Activated naive CD4-positive, alpha-beta T cell treated with anti-CD3 and anti-CD28 coated beads, Interleukin-2, amount 50 U/mL, for 24 hours (primary cell): ENCODE measurements at regions not wholly inside any gene's neighbourhood (a gene's known extent, or its start where the extent isn't known, plus 50 kb on each side); places are given as distances from the start of the nearest gene placed in this dataset.

Experiments
- H3K27ac Mint-ChIP-seq: one replicate; pipeline ENCODE4 v1.8.0; 2021; ENCODE audit warnings: mild to moderate bottlenecking, mixed read lengths
- H3K27me3 Mint-ChIP-seq: one replicate; pipeline ENCODE4 v1.8.0; 2021; ENCODE audit warnings: mixed read lengths
- H3K36me3 Mint-ChIP-seq: one replicate; pipeline ENCODE4 v1.8.0; 2021; ENCODE audit warnings: mixed read lengths
- H3K4me1 Mint-ChIP-seq: one replicate; pipeline ENCODE4 v1.8.0; 2021; ENCODE audit warnings: mixed read lengths
- H3K4me3 Mint-ChIP-seq: one replicate; pipeline ENCODE4 v1.8.0; 2021; ENCODE audit warnings: mild to moderate bottlenecking, mixed read lengths
- H3K9me3 Mint-ChIP-seq: one replicate; pipeline ENCODE4 v1.8.0; 2021; ENCODE audit warnings: mixed read lengths

DNA sequence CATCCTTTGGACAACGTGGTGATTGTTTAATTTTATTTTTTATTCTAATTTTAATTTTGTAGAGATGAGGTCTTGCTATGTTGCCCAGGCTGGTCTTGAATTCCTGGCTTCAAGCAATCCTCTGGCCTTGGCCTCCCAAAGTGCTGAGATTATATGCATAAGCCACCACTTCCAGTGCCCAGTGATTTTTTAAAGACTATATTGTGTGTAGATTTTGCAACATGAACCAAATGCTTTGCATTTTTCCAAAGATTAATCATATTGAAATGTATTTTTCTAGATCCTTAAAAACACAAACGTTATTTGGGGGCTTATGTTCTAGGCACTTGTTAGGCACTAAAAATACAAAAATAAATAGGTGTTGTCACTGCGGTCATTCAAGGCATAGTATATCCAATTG is 117.6 kb upstream of the CCN2 start:
- no peak overlapping the region for H3K4me3 Mint-ChIP-seq
- H3K4me1 Mint-ChIP-seq, result no peaks in the 10 kb centered on the region
- no peaks in the 10 kb centered on the region for H3K27me3 Mint-ChIP-seq
- H3K9me3 Mint-ChIP-seq, result no peaks in the 10 kb centered on the region
- H3K27ac Mint-ChIP-seq, result no peak overlapping the region
- no peaks in the 10 kb centered on the region for H3K36me3 Mint-ChIP-seq

DNA sequence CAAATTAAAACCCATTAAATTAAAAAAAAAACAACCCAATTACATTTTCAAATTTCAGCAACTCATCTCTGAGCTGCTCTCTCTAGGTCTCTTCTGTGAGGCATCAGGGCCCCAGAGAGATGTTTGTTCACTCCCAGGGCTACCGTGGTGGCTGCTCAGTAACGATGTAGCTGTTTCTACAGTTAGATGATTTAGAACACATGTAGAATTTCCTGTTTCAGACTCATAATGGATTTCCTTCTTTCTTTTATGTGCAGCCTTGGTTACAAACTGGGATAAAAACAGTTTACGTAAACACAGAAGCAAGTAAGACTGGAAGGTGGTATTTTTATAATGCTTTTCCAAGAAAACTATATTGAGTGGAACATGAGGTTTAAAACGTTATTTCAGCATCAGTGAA is 116.1 kb upstream of the CCN2 start:
- Mint-ChIP-seq H3K27ac (no peak overlapping the region), H3K36me3 (no peaks in the 10 kb centered on the region), H3K27me3 (no peaks in the 10 kb centered on the region), H3K4me1 (no peaks in the 10 kb centered on the region), H3K4me3 (no peak overlapping the region), H3K9me3 (no peaks in the 10 kb centered on the region)

DNA sequence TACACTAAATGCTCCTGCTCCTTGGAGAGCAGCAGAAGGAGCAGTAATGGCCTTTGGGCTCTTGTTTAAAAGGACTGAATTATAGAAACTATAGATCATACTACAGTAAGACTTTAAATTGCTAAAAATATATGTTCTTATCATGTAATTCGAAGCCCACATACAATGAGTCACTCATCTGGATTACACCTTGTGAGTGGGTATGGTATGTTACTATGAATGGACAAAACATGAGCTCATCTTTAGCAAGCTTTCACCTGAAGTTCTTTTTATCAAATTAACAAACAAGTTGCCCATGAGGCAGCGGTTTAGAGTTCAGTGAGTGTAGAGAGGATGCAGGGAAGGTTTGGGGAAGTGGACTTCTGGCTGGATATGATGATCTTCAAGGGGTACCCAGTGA is 114.4 kb upstream of the CCN2 start:
- Mint-ChIP-seq H3K36me3 (no peaks in the 10 kb centered on the region), H3K4me1 (no peaks in the 10 kb centered on the region), H3K27me3 (no peaks in the 10 kb centered on the region), H3K9me3 (no peaks in the 10 kb centered on the region), H3K27ac (no peak overlapping the region), H3K4me3 (no peak overlapping the region)

DNA sequence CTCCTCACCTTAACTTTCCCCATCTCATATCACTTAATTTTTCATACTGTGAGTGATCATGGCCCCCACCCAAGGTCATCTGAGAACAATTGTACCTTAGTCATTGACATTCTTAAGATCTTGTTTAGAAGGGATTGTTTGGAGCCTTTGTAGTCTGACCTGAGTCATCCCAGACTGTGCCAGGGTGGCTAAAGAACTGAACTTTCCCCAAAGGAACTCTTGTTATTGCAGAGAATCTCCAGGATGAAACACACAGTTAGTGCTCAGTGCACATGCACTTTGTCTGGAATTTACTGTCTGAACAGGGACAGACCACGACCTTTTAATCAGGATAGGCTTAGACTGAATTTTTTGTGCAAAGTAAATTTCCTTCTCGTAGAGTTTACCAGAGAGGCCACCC is 112.6 kb upstream of the CCN2 start:
- H3K9me3 Mint-ChIP-seq, result no peaks in the 10 kb centered on the region
- H3K4me1 Mint-ChIP-seq, result no peaks in the 10 kb centered on the region
- H3K27me3 Mint-ChIP-seq, result no peaks in the 10 kb centered on the region
- no peak overlapping the region for H3K4me3 Mint-ChIP-seq
- H3K36me3 Mint-ChIP-seq, result no peaks in the 10 kb centered on the region
- H3K27ac Mint-ChIP-seq, result no peak overlapping the region

DNA sequence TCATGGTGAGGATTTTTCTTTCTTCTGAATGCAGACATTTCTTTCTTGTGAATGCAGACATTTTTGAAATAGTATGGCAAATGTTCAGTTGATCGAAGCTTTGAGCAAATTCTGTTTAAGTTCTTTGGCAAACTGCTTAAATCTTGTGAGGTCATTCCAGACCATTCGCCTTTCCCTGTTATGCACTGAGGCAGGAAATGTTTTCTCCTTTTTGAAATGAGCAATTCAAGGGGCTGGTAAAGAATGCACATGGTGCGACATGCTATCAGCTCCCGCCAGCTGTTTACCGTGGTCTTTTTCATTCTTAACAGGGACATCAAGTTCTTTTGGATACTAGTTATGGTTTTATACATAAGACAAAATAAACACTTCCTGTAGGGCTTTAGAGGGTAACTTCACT is 112.0 kb upstream of the CCN2 start:
- Mint-ChIP-seq H3K27me3 (no peaks in the 10 kb centered on the region), H3K4me1 (no peaks in the 10 kb centered on the region), H3K27ac (no peak overlapping the region), H3K9me3 (no peaks in the 10 kb centered on the region), H3K4me3 (no peak overlapping the region), H3K36me3 (no peaks in the 10 kb centered on the region)

DNA sequence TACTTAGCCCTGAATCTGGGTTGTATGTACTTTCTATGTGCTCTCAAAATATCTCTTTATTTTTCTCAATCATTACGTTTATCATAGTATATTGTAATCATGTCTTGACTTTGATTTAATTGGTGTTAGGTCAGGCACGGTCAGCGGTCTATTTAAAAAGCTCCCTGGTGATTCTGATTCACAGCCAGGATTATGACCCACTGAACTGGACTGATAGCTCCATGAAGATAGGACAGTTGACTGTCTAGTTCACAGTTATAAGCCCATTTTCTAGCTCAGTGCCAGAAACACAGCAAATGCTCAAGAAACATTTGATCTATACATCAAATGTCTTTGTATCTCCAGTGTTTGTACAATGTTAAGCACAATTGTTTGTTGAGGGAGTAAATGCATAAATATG is 111.5 kb upstream of the CCN2 start:
- H3K4me3 Mint-ChIP-seq, result no peak overlapping the region
- no peak overlapping the region for H3K27ac Mint-ChIP-seq
- no peaks in the 10 kb centered on the region for H3K27me3 Mint-ChIP-seq
- H3K9me3 Mint-ChIP-seq, result no peaks in the 10 kb centered on the region
- H3K4me1 Mint-ChIP-seq, result no peaks in the 10 kb centered on the region
- H3K36me3 Mint-ChIP-seq, result no peaks in the 10 kb centered on the region

DNA sequence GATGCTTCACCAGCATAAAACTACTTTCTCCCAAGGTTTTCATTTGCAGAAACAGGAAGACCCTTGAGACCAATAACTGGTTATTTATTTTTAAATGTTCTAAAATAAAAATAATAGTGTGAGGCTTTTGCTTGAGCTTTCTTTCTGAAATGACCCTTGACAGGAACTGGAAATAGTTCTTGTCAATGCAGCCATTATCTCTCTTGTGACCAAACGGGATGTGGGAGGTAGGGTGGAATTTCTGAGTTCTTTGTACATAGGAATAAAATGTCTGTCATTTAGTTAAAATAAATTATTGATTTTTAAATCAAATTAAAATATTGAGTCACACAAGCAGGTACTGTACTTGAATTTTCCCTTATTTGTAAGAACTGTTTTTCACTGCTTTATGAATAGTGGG is 110.2 kb upstream of the CCN2 start:
- Mint-ChIP-seq H3K36me3 (no peaks in the 10 kb centered on the region), H3K9me3 (peaks cover 9% of the 10 kb centered on the region), H3K4me3 (no peak overlapping the region), H3K4me1 (no peaks in the 10 kb centered on the region), H3K27ac (no peak overlapping the region), H3K27me3 (no peaks in the 10 kb centered on the region)

DNA sequence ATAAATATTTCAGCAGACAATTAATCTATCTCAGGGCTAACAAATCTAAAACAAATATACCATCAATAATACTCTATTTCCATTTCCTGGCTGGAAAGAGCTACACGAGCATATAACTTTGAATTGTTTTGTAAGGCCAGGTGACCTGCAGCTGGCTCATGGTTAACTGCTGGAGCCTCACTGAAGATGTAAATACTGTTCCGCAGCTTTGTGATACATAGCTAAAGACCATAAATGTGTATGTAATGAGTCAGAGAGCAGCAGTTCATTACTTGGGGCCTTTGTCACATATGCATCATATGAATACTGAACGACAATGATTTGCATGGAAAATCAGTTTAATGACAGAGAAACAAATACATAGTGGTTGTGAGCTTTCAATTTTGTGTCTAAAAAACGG is 109.4 kb upstream of the CCN2 start:
- no peak overlapping the region for H3K4me3 Mint-ChIP-seq
- no peaks in the 10 kb centered on the region for H3K4me1 Mint-ChIP-seq
- H3K27me3 Mint-ChIP-seq, result no peaks in the 10 kb centered on the region
- H3K36me3 Mint-ChIP-seq, result no peaks in the 10 kb centered on the region
- H3K27ac Mint-ChIP-seq, result no peak overlapping the region
- H3K9me3 Mint-ChIP-seq, result peaks cover 9% of the 10 kb centered on the region

DNA sequence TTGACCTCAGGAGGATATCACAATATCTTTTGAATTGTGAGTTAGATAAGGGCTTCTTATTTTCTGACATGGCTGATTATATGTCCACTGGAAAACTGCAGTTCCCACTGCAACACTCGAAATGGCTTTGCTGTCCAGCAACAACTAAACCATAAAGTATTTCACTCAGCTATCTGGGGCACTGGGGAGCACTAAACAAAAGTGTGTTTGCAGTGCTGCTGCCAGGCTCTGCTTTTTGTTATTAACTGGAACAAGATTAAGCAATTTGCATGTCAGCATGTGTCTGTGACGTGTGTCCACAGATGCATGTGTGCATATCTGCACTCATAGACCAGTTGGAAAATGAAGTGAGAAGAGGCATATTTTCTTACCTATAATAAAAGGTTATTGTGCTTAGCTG is 107.8 kb upstream of the CCN2 start:
- Mint-ChIP-seq H3K4me3 (no peak overlapping the region), H3K4me1 (no peaks in the 10 kb centered on the region), H3K27ac (no peak overlapping the region), H3K27me3 (no peaks in the 10 kb centered on the region), H3K36me3 (no peaks in the 10 kb centered on the region), H3K9me3 (peaks cover 9% of the 10 kb centered on the region)

DNA sequence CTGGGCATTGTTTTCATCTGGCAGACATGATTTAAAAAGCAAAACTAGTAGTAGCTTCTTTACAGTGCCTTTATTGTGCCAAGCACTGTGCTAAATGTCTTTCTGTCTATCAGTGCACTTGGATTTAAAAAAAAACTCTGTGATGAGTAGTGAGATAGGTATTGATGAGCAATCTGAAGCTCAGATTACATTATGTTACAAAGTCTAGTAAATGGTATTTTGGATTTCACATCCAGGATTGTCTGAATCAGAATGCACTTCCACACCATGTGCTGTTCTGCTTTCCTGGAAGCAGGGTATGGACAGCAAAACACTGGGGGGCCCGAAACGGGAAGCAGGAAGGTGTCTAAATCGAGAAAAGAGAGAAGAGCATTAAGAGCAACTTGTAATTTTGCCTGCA is 103.4 kb upstream of the CCN2 start:
- H3K9me3 Mint-ChIP-seq, result peaks cover 9% of the 10 kb centered on the region
- H3K36me3 Mint-ChIP-seq, result no peaks in the 10 kb centered on the region
- no peak overlapping the region for H3K4me3 Mint-ChIP-seq
- no peaks in the 10 kb centered on the region for H3K27me3 Mint-ChIP-seq
- H3K27ac Mint-ChIP-seq, result no peak overlapping the region
- no peaks in the 10 kb centered on the region for H3K4me1 Mint-ChIP-seq

DNA sequence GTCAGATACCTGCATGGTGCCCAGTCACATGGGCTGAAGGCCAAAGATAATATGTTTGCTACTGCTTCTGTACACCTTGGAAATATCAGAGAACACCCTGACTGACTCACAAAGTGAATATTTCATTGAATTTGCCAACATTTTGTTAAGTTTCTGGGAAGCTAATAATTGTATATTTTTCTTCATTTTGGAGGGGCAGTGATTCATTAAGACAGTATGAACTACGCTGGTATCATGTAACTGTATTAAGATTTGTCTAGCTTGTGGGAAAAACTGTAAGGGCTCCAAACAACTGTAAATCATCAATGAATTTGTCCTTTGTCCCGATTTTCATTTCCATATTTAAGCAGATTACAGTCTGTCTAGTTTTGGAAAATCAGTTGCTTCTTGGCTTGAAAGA is 102.3 kb upstream of the CCN2 start:
- Mint-ChIP-seq H3K9me3 (peaks cover 13% of the 10 kb centered on the region), H3K4me1 (no peaks in the 10 kb centered on the region), H3K27ac (no peak overlapping the region), H3K4me3 (no peak overlapping the region), H3K36me3 (no peaks in the 10 kb centered on the region), H3K27me3 (no peaks in the 10 kb centered on the region)

DNA sequence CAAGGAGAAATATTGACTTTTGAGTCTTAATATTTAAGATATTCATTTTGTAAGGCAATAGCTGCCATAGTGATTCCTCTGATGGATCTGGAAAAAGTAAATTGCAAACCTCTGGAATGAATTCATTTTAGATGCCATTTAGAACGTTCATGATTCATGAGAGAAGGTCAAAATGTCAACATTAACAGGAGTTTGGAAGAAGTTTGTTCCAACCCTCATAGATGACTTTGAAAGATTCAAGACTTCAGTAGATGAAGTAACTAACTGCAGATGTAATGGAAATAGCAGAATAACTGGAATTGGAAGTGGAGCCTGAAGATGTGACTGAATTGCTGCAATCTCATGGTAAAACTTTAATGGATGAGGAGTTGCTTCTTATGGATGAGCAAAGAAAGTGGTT is 100.9 kb upstream of the CCN2 start:
- Mint-ChIP-seq H3K36me3 (no peaks in the 10 kb centered on the region), H3K27me3 (no peaks in the 10 kb centered on the region), H3K4me3 (no peak overlapping the region), H3K4me1 (no peaks in the 10 kb centered on the region), H3K27ac (no peak overlapping the region), H3K9me3 (peaks cover 11% of the 10 kb centered on the region)

DNA sequence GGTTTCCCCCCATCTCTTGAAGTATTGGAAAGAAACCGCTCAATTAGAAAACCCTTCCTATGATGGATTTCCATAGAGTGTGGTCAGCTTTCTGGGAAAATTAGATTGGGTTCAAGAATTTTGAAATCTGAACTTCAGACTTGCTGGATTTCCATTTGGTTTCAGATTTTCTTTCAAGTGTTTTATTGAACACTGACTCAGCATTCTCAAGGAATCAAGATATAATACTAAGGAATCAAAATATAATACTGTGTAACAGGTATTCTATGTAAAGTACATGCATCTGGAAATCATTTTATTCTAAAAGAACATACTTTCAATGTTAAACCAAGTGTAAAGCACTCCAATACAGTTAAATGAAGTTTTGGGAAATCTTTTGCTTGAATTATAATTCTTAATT is 94.7 kb upstream of the CCN2 start:
- H3K4me1 Mint-ChIP-seq, result no peaks in the 10 kb centered on the region
- no peak overlapping the region for H3K27ac Mint-ChIP-seq
- peaks cover 4% of the 10 kb centered on the region for H3K9me3 Mint-ChIP-seq
- H3K36me3 Mint-ChIP-seq, result no peaks in the 10 kb centered on the region
- H3K4me3 Mint-ChIP-seq, result no peak overlapping the region
- peaks cover 1% of the 10 kb centered on the region for H3K27me3 Mint-ChIP-seq

DNA sequence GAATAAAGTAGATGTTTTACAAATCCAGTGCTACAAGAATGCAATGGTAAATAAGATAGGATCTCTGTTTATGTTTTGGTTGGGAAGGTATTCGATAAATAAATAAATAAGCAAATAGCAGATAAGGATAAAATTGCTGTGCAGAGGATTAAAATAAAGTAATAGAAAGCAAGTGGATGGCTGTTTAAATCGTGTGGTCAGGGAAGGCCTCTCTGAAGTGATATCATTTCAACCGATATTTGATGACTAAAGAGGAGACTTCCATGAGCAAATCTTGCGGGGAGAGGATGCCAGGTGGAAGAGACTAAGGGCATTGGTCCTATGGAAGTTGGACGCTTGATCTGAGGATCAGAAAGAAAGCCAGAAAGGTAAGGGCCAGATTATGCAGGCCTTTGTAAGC is 92.0 kb upstream of the CCN2 start:
- Mint-ChIP-seq H3K4me3 (no peak overlapping the region), H3K9me3 (no peaks in the 10 kb centered on the region), H3K27ac (no peak overlapping the region), H3K36me3 (no peaks in the 10 kb centered on the region), H3K4me1 (no peaks in the 10 kb centered on the region), H3K27me3 (peaks cover 1% of the 10 kb centered on the region)

DNA sequence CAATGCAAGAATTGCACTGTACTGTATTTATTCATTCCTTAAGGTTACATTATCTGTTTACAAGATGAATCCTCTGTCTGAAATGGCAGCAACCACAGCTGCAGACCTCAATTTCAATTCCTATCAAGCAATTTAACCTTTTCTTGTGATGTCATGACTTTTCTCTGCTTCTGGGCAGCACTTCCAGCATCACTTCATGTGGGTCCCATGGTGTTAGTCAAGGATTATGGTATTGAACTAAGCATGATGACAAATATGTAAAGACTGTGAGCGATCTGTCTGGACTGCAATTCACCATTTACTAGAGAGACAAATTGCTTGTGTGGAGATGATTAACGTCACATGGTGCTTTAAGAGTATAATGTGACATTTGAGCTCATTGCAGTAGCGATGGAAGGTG is 90.5 kb upstream of the CCN2 start:
- Mint-ChIP-seq H3K4me3 (no peak overlapping the region), H3K4me1 (no peaks in the 10 kb centered on the region), H3K27me3 (peaks cover 1% of the 10 kb centered on the region), H3K27ac (no peak overlapping the region), H3K9me3 (no peaks in the 10 kb centered on the region), H3K36me3 (no peaks in the 10 kb centered on the region)

DNA sequence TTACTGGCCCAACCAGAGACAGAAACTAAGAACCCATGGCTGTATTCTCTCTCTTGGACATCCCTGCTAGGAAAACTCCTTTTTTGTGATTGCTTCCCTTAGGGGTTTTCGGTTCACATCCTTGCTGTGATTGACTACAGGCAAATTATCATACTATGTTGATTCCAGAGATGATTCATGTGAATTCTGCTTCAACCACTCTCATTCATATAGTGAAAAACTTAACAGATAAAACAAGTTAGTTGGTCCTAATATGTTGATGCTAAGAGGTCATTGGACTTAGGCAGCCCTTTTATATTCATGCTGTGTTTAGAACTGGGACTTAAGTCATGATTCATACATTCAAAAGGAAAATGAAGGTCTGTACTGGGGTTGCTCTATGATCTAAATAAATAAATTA is 76.9 kb upstream of the CCN2 start:
- H3K27ac Mint-ChIP-seq, result no peak overlapping the region
- H3K4me3 Mint-ChIP-seq, result no peak overlapping the region
- H3K36me3 Mint-ChIP-seq, result no peaks in the 10 kb centered on the region
- peaks cover 2% of the 10 kb centered on the region for H3K27me3 Mint-ChIP-seq
- H3K4me1 Mint-ChIP-seq, result no peaks in the 10 kb centered on the region
- peaks cover 3% of the 10 kb centered on the region for H3K9me3 Mint-ChIP-seq

DNA sequence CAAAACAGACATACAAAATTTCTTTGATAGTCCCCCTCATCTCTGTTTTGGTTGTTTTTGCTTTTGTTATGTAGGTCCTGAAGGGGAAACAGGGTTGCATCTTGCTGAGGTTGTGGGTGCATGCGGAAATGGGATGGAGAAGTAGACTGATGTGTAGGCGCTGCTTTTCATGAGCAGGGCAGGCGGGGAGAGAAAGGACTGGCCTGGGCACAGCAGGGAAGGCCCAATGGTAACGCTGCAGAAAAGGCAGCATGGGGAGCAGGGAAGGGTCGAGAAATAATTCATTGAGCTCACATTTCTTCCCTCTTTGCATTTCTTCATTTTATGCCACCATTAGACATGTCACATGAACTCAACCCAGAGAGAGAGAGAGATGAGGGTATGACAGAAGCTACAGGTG is 74.3 kb upstream of the CCN2 start:
- no peaks in the 10 kb centered on the region for H3K36me3 Mint-ChIP-seq
- no peak overlapping the region for H3K4me3 Mint-ChIP-seq
- no peaks in the 10 kb centered on the region for H3K4me1 Mint-ChIP-seq
- H3K27ac Mint-ChIP-seq, result no peak overlapping the region
- peaks cover 3% of the 10 kb centered on the region for H3K9me3 Mint-ChIP-seq
- peaks cover 2% of the 10 kb centered on the region for H3K27me3 Mint-ChIP-seq

DNA sequence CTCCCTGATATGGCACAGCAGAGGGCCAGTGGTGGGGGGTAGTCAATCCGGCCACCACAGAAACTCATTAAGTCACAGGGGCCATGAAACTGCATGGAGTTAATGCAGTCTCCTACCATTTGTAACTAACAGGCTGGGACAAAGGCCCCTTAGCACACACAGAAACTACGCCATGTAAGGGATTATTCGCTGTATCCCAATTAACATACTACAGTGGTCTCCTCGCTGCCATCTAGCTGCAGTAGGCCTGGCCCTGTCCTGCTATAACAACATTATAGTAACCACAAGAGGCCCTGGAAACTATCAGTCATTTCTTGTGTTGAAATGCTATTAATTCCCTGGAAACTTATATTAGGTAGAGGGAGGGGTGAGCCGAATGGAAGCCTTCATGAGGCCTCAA is 72.3 kb upstream of the CCN2 start:
- H3K27me3 Mint-ChIP-seq, result peaks cover 2% of the 10 kb centered on the region
- no peaks in the 10 kb centered on the region for H3K4me1 Mint-ChIP-seq
- H3K9me3 Mint-ChIP-seq, result no peaks in the 10 kb centered on the region
- no peak overlapping the region for H3K4me3 Mint-ChIP-seq
- no peaks in the 10 kb centered on the region for H3K36me3 Mint-ChIP-seq
- no peak overlapping the region for H3K27ac Mint-ChIP-seq
